ENCODE measurements at regions not wholly inside any gene's neighbourhood (a gene's known extent, or its start where the extent isn't known, plus 50 kb on each side); places are given as distances from the start of the nearest gene placed in this dataset.

DNA sequence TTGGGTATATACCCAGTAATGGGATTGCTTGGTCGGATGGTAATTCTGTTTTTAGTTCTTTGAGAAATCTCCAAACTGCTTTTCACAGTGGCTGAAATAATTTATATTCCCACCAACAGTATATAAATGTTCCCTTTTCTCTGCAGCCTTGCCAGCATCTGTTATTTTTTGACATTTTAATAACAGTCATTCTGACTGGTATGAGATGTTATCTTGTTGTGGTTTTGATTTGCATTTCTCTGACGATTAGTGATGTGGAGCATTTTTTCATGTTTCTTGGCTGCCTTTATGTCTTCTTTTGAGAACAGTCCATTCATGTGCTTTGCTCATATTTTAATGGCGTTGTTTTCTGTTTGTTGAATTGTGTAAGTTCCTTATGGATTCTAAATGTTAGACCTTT, 641.6 kb downstream of the HACE1 start:
- H3K27ac Mint-ChIP-seq: no peak overlapping the region
- CTCF ChIA-PET: no interaction called here
- Histone ChIP-seq H3K36me3 (ENCODE audit: insufficient read depth, low read length) (no peaks in the 10 kb centered on the region), H3K4me1 (ENCODE audit: insufficient read depth, low read length) (no peaks in the 10 kb centered on the region), H3K27ac (ENCODE audit: low read depth, low read length) (no peak overlapping the region), H3K27me3 (ENCODE audit: insufficient read depth, low read length, poor library complexity, severe bottlenecking) (no peaks in the 10 kb centered on the region), H3K4me3 (ENCODE audit: low read length) (no peak overlapping the region), H3K9me3 (ENCODE audit: low read length) (no peaks in the 10 kb centered on the region)
- no peaks in the 10 kb centered on the region for H3K4me1 Mint-ChIP-seq
- no peak for DNase-seq
- POLR2A ChIA-PET: no interaction called here
- peaks cover 0 to 2% of the 10 kb centered on the region in 2 donors for H3K27me3 Mint-ChIP-seq
- H3K4me3 Mint-ChIP-seq: no peak overlapping the region
- H3K36me3 Mint-ChIP-seq: no peaks in the 10 kb centered on the region
- peaks cover 0 to 7% (median 0%) of the 10 kb centered on the region in 5 donors for H3K9me3 Mint-ChIP-seq

DNA sequence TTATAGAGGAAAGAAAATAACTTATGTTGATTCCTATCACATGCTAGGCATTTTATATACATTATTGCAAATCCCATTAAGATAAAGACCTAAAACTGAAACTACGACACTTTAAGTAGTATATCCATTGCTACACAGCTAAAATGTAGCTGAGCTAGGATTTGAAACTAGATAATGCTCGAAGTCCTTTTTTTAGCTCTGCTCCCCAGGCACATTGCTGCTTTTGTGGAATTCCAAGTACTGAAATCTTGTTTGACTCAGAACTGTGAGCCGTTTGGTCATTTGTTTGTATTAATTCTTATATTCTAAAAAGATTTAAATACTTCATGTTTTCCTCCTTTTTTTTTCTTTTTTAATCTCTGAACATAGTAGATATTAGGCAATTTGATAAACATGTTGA, 644.8 kb downstream of the HACE1 start:
- H3K4me3 ChIP-seq (ENCODE audit: low read length): no peak overlapping the region
- no peaks in the 10 kb centered on the region for H3K36me3 Mint-ChIP-seq
- ChIA-PET CTCF (no interaction called here), POLR2A (no interaction called here)
- H3K36me3 ChIP-seq (ENCODE audit: insufficient read depth, low read length): no peaks in the 10 kb centered on the region
- peaks cover 0 to 7% (median 2%) of the 10 kb centered on the region in 5 donors for H3K9me3 Mint-ChIP-seq
- H3K27ac ChIP-seq (ENCODE audit: low read depth, low read length): no peak overlapping the region
- H3K4me1 ChIP-seq (ENCODE audit: insufficient read depth, low read length): no peaks in the 10 kb centered on the region
- no peak for DNase-seq
- H3K4me3 Mint-ChIP-seq: no peak overlapping the region
- H3K4me1 Mint-ChIP-seq: no peaks in the 10 kb centered on the region
- H3K9me3 ChIP-seq (ENCODE audit: low read length): no peaks in the 10 kb centered on the region
- H3K27me3 Mint-ChIP-seq: peaks cover 0 to 2% of the 10 kb centered on the region in 2 donors
- H3K27me3 ChIP-seq (ENCODE audit: insufficient read depth, low read length, poor library complexity, severe bottlenecking): no peaks in the 10 kb centered on the region
- H3K27ac Mint-ChIP-seq: no peak overlapping the region

DNA sequence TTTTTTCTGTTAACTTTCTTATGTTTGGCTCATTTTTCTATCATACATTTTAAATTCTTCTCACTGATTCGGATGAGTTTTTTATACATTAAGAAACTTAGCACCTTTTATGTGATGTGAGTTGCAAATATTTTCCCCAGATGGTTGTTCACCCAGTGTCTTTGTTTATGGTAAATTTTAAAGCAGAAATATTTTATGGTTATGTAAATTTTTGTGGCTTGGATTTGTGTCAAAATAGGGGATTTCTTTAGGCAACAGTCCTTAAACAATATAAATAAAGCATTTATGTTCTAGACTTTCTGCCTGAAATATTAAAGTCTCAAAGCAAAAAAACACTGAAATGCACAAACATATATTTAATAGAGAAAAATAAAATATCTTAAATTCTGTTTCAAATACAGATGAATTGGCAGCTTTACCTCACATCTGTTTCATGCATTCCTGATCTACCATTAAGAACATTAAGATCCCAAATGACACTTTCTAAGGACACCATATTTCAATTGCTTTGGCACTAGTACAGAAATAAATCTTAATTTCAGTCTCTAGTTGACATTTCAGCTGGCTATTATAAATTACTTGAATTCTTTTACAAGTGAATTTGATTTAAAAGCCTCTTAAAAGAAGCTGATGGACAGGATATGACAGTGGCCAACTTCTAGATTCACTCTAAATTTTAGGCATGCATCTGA, 646.6 kb downstream of the HACE1 start:
- H3K36me3 Mint-ChIP-seq: no peaks in the 10 kb centered on the region
- H3K4me1 Mint-ChIP-seq: no peaks in the 10 kb centered on the region
- ChIA-PET POLR2A (no interaction called here), CTCF (no interaction called here)
- no peak overlapping the region for H3K4me3 ChIP-seq (ENCODE audit: low read length)
- no peaks in the 10 kb centered on the region for H3K4me1 ChIP-seq (ENCODE audit: insufficient read depth, low read length)
- H3K27me3 Mint-ChIP-seq: peaks cover 0 to 2% of the 10 kb centered on the region in 2 donors
- peaks cover 0 to 10% (median 2%) of the 10 kb centered on the region in 5 donors for H3K9me3 Mint-ChIP-seq
- H3K36me3 ChIP-seq (ENCODE audit: insufficient read depth, low read length): no peaks in the 10 kb centered on the region
- no peak overlapping the region for H3K27ac Mint-ChIP-seq
- DNase-seq: no peak
- H3K4me3 Mint-ChIP-seq: no peak overlapping the region
- no peaks in the 10 kb centered on the region for H3K27me3 ChIP-seq (ENCODE audit: insufficient read depth, low read length, poor library complexity, severe bottlenecking)
- no peaks in the 10 kb centered on the region for H3K9me3 ChIP-seq (ENCODE audit: low read length)
- no peak overlapping the region for H3K27ac ChIP-seq (ENCODE audit: low read depth, low read length)

DNA sequence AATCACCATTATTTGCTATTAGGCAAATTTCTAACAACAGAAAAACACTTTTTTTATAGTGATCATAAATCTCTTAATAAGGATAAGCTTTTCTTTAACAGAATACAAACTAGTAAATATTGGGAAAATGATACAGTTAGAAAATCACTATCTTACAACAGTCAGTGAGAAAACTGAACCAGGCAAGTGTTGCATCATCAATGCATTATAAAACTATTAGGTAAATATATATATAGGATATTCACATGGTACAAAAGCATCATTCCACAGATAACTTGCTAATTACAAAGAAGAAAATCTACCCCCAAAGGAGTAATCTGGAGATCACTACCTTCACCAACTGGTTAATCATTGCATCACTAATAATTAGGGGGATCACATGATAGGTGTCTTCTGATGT, 652.1 kb downstream of the HACE1 start:
- peaks cover 0 to 10% (median 3%) of the 10 kb centered on the region in 5 donors for H3K9me3 Mint-ChIP-seq
- no peaks in the 10 kb centered on the region for H3K27me3 Mint-ChIP-seq
- ChIA-PET POLR2A (no interaction called here), CTCF (no interaction called here)
- H3K27ac ChIP-seq (ENCODE audit: low read depth, low read length): no peak overlapping the region
- H3K4me3 Mint-ChIP-seq: no peak overlapping the region
- no peak for DNase-seq
- no peaks in the 10 kb centered on the region for H3K4me1 ChIP-seq (ENCODE audit: insufficient read depth, low read length)
- no peaks in the 10 kb centered on the region for H3K36me3 Mint-ChIP-seq
- H3K27ac Mint-ChIP-seq: no peak overlapping the region
- no peaks in the 10 kb centered on the region for H3K27me3 ChIP-seq (ENCODE audit: insufficient read depth, low read length, poor library complexity, severe bottlenecking)
- H3K36me3 ChIP-seq (ENCODE audit: insufficient read depth, low read length): no peaks in the 10 kb centered on the region
- H3K4me1 Mint-ChIP-seq: no peaks in the 10 kb centered on the region
- H3K4me3 ChIP-seq (ENCODE audit: low read length): no peak overlapping the region
- H3K9me3 ChIP-seq (ENCODE audit: low read length): no peaks in the 10 kb centered on the region

DNA sequence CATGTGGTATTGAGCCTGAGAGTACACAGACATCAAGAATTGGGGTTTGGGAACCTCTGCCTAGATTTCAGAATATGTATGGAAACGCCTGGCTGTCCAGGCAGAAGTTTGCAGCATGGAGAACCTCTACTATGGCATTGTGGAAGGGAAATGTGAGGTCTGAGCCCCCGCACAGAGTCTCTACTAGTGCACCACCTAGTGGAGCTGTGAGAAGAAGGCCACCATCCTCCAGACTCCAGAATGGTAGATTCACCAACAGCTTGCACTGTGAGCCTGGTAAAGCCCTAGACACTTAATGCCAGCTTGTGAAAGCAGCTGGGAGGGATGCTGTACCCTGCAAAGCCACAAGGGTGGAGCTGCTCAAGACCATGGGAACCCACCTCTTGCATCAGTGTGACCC, 658.2 kb downstream of the HACE1 start:
- Histone ChIP-seq H3K9me3 (ENCODE audit: low read length) (no peaks in the 10 kb centered on the region), H3K4me1 (ENCODE audit: insufficient read depth, low read length) (no peaks in the 10 kb centered on the region), H3K36me3 (ENCODE audit: insufficient read depth, low read length) (no peaks in the 10 kb centered on the region), H3K27ac (ENCODE audit: low read depth, low read length) (no peak overlapping the region), H3K4me3 (ENCODE audit: low read length) (no peak overlapping the region), H3K27me3 (ENCODE audit: insufficient read depth, low read length, poor library complexity, severe bottlenecking) (no peaks in the 10 kb centered on the region)
- no peak for DNase-seq
- no peak overlapping the region for H3K4me3 Mint-ChIP-seq
- CTCF ChIA-PET: no interaction called here
- H3K36me3 Mint-ChIP-seq: no peaks in the 10 kb centered on the region
- POLR2A ChIA-PET: no interaction called here
- H3K27me3 Mint-ChIP-seq: no peaks in the 10 kb centered on the region
- H3K4me1 Mint-ChIP-seq: no peaks in the 10 kb centered on the region
- H3K27ac Mint-ChIP-seq: no peak overlapping the region
- H3K9me3 Mint-ChIP-seq: peaks cover 0 to 8% (median 2%) of the 10 kb centered on the region in 5 donors

DNA sequence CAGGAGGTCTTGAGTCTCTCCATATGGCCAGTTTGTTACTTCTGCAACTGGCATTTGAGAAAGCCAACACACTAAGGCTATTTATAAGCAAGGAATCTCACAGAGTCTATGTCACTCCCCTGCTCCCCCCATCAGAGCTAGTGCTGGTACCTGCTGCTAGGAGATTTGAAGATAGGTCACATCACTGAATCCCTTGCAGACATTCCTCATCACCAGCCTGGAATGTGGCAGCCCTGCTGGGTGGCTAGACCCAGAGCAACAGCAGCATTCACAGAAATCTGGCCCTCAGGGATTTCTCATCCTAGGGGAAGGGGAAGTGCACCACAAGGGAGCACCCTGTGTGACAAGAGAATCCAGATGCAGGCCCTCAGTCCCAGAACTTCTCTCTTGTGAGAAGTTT, 672.1 kb downstream of the HACE1 start:
- Mint-ChIP-seq H3K9me3 (peaks cover 9 to 25% (median 15%) of the 10 kb centered on the region in 5 donors), H3K27me3 (no peaks in the 10 kb centered on the region), H3K36me3 (no peaks in the 10 kb centered on the region), H3K4me3 (no peak overlapping the region), H3K4me1 (no peaks in the 10 kb centered on the region), H3K27ac (peak overlapping the region in 1 of 8 donors; percentile 33)
- no peak overlapping the region for H3K27ac ChIP-seq (ENCODE audit: low read depth, low read length)
- no peaks in the 10 kb centered on the region for H3K9me3 ChIP-seq (ENCODE audit: low read length)
- no peaks in the 10 kb centered on the region for H3K36me3 ChIP-seq (ENCODE audit: insufficient read depth, low read length)
- H3K4me3 ChIP-seq (ENCODE audit: low read length): no peak overlapping the region
- POLR2A ChIA-PET: no interaction called here
- DNase-seq: no peak
- CTCF ChIA-PET: no interaction called here
- H3K4me1 ChIP-seq (ENCODE audit: insufficient read depth, low read length): no peaks in the 10 kb centered on the region
- H3K27me3 ChIP-seq (ENCODE audit: insufficient read depth, low read length, poor library complexity, severe bottlenecking): no peaks in the 10 kb centered on the region

DNA sequence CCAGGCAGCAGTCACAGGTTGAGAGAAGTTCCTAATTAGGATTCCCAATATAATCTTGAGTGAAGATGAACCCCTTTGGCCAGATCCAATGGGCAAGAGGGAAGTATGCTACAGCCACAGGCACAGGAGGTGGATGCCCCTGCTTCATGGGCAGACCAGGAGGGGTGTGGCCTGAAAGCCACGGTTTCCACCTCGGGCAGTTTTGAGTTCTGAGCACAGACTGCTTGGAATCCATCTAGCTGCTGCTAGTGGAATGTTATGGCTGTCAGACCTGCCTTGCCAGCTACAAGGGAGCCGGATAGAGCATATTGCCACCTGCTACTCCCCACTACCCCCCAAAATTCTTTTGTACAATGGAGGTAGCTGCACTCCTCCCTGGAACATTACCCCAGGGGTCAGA, 672.9 kb downstream of the HACE1 start:
- Histone ChIP-seq H3K27me3 (ENCODE audit: insufficient read depth, low read length, poor library complexity, severe bottlenecking) (no peaks in the 10 kb centered on the region), H3K4me1 (ENCODE audit: insufficient read depth, low read length) (no peaks in the 10 kb centered on the region), H3K27ac (ENCODE audit: low read depth, low read length) (no peak overlapping the region), H3K36me3 (ENCODE audit: insufficient read depth, low read length) (no peaks in the 10 kb centered on the region), H3K9me3 (ENCODE audit: low read length) (no peaks in the 10 kb centered on the region), H3K4me3 (ENCODE audit: low read length) (no peak overlapping the region)
- Mint-ChIP-seq H3K9me3 (peaks cover 5 to 18% (median 9%) of the 10 kb centered on the region in 5 donors), H3K4me1 (no peaks in the 10 kb centered on the region), H3K27me3 (no peaks in the 10 kb centered on the region), H3K4me3 (no peak overlapping the region), H3K27ac (no peak overlapping the region), H3K36me3 (no peaks in the 10 kb centered on the region)
- DNase-seq: no peak
- ChIA-PET POLR2A (no interaction called here), CTCF (no interaction called here)

DNA sequence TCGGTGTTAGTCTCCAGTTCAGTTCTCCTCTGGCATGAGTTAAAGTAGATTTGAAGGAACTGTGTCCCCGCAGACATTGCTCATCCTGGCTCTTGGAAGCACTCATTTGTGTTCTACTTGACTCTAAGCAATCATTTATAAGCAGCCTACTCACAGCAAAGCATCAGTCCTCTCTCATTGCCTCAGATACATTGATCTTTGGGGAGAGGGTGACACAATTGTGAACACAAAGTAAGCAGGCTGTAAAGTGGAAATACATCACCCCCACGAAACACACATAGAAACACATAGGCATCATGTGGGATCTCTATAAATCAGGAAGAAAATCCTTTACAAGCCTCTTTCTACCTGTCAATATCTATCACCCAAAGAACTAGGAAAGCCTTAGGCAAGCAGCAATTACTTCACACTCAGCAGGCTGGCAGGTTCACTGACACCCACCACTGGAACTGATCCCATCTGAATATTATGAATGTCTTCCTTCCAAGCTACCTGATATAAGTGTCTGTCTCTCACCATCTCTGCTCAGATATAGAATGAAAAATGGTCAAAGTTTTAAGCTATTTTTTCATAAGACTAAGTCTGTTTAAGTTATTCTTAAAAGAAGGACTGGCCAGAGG, 675.8 kb downstream of the HACE1 start:
- Mint-ChIP-seq H3K9me3 (peaks cover 2 to 9% (median 4%) of the 10 kb centered on the region in 5 donors), H3K27ac (no peak overlapping the region), H3K36me3 (no peaks in the 10 kb centered on the region), H3K4me3 (no peak overlapping the region), H3K4me1 (no peaks in the 10 kb centered on the region), H3K27me3 (no peaks in the 10 kb centered on the region)
- Histone ChIP-seq H3K4me1 (ENCODE audit: insufficient read depth, low read length) (no peaks in the 10 kb centered on the region), H3K27ac (ENCODE audit: low read depth, low read length) (no peak overlapping the region), H3K36me3 (ENCODE audit: insufficient read depth, low read length) (no peaks in the 10 kb centered on the region), H3K4me3 (ENCODE audit: low read length) (no peak overlapping the region), H3K9me3 (ENCODE audit: low read length) (no peaks in the 10 kb centered on the region), H3K27me3 (ENCODE audit: insufficient read depth, low read length, poor library complexity, severe bottlenecking) (no peaks in the 10 kb centered on the region)
- ChIA-PET POLR2A (no interaction called here), CTCF (no interaction called here)
- no peak for DNase-seq
